B cell (primary cell): ENCODE measurements at regions not wholly inside any gene's neighbourhood (a gene's known extent, or its start where the extent isn't known, plus 50 kb on each side); places are given as distances from the start of the nearest gene placed in this dataset.

Experiments
- CTCF ChIP-seq: fragments of 200-600 bp; IDR thresholded peaks from one replicate; pipeline ENCODE4 v1.8.0; 2022; ENCODE audit warnings: antibody characterized with exemption, mild to moderate bottlenecking
- EZH2 ChIP-seq: IDR thresholded peaks from 2 replicates; pipeline ENCODE4 v1.6.1; 2012; ENCODE audit warnings: borderline replicate concordance, low read depth, mild to moderate bottlenecking, moderate library complexity, low read length; ENCODE audit not compliant: insufficient read depth, poor library complexity, severe bottlenecking

DNA sequence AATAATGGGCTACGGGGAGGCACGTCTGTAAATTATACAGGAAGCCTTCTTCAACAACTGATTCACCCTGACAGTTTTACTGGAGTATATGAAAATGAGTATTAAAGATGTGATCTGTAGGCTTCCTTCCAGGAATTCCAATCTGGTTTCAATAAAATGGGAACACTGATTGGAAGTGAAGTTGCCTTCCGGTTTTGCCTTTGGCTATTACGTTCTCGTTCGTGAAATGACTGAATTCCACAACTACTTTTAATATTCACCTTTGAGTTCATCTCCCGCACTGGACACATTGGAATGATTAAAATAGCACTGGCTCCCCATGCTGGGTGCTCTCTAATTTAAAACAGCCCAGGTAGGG is 350.1 kb upstream of the MKI67 start:
- TF ChIP-seq CTCF (no peak), EZH2 (no peak)
